ENCODE measurements at regions not wholly inside any gene's neighbourhood (a gene's known extent, or its start where the extent isn't known, plus 50 kb on each side); places are given as distances from the start of the nearest gene placed in this dataset.
"Not testable (repeated sequence)": the region's sequence is repeated elsewhere in the genome, so short reads cannot be mapped to it uniquely, and the experiment has no call there.

GRCh38 chr10:30697221-30697620 lies 67.7 kb upstream of the LYZL2 start:
- DNase-seq: not testable (repeated sequence)

- DNase-seq: not testable (repeated sequence)
Measured at GRCh38 chr10:30696416-30697185, 67.0 kb upstream of the LYZL2 start.

- not testable (repeated sequence) for DNase-seq
Measured at GRCh38 chr10:30695481-30696236, 66.1 kb upstream of the LYZL2 start.

- no peak for DNase-seq
Measured at GRCh38 chr10:30694518-30695228, 65.1 kb upstream of the LYZL2 start.

- DNase-seq: peak; percentile 53
Measured at GRCh38 chr10:30691639-30692015, 62.1 kb upstream of the LYZL2 start.

- DNase-seq: not testable (repeated sequence)
Measured at GRCh38 chr10:30690948-30691638, 61.5 kb upstream of the LYZL2 start.

GRCh38 chr10:30688456-30688855 lies 58.9 kb upstream of the LYZL2 start:
- no peak for DNase-seq

- DNase-seq: peak; percentile 89
Measured at GRCh38 chr10:30687698-30688213, 58.2 kb upstream of the LYZL2 start.

GRCh38 chr10:30686708-30687107 lies 57.2 kb upstream of the LYZL2 start:
- no peak for DNase-seq

- no peak for DNase-seq
Measured at GRCh38 chr10:30683496-30683895, 53.9 kb upstream of the LYZL2 start.

GRCh38 chr10:30682377-30683199 lies 53.0 kb upstream of the LYZL2 start:
- DNase-seq: not testable (repeated sequence)

GRCh38 chr10:30680908-30681307 lies 51.4 kb upstream of the LYZL2 start:
- no peak for DNase-seq
